ENCODE measurements at regions not wholly inside any gene's neighbourhood (a gene's known extent, or its start where the extent isn't known, plus 50 kb on each side); places are given as distances from the start of the nearest gene placed in this dataset.

DNA sequence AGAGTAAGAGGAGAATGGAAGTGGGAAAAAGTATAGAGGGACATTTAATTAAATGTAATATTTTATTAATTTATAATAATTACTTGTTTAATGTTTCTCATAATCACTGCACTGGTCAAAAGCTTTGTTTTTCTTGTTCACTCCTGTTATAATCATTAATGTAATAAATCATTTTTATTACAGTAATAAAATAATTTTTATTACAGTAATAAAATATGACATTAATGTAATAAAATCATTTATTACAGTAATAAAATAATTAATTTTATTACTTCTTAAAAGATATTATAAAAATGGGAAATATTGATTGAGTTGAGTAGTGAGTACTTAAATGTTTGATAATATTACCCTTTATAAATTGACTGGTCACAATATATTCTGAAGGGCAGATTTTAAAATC lies 181.1 kb upstream of the SOX2 start:
- H3K4me3 Mint-ChIP-seq = no peak overlapping the region

DNA sequence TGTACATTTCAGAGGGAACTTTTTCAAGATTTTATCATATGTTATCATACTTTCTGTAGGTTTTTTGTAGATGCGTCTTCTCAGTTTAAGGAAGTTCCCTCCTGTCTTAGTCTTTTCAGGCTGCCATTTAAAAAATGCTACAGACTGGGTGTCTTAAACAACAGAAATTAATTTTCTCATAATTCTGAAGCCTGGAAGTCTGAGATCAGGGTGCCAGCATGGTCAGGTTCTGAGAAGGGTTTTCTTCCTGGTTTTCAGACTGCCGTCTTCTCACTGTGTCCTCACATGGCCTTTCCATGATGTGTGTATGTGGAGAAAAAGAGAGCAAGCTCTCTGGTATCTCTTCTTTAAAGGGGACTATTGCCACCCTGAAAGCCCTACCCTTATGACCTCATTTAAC lies 189.9 kb upstream of the SOX2 start:
- no peak overlapping the region for H3K27ac ChIP-seq (ENCODE audit: insufficient read depth, low read length, poor library complexity, severe bottlenecking)
- no peak overlapping the region for H3K4me3 ChIP-seq (ENCODE audit: low read depth, low read length)
- H3K27me3 ChIP-seq (ENCODE audit: control insufficient read depth, insufficient read depth, low read length) = no peaks in the 10 kb centered on the region
- Mint-ChIP-seq H3K36me3 (no peaks in the 10 kb centered on the region), H3K27ac (no peak overlapping the region), H3K4me3 (no peak overlapping the region), H3K4me1 (no peaks in the 10 kb centered on the region), H3K27me3 (peaks cover 2% of the 10 kb centered on the region), H3K9me3 (peaks cover 0 to 37% (median 13%) of the 10 kb centered on the region in 7 donors)
- no peaks in the 10 kb centered on the region for H3K4me1 ChIP-seq (ENCODE audit: control insufficient read depth, insufficient read depth, low read length, poor library complexity, severe bottlenecking)
- no peaks in the 10 kb centered on the region for H3K36me3 ChIP-seq (ENCODE audit: control insufficient read depth, insufficient read depth, low read length)
- DNase-seq (no peak), ATAC-seq (ENCODE audit: low read depth in 2 of 2) (no peak)
- H3K9me3 ChIP-seq (ENCODE audit: control insufficient read depth in 2 of 2, low read length in 2 of 2) = peaks cover 0 to 7% of the 10 kb centered on the region in 2 experiments

More for the DNA sequence above, 181.1 kb upstream of the SOX2 start:
- Histone ChIP-seq H3K4me3 (ENCODE audit: low read depth, low read length) (no peak overlapping the region), H3K27me3 (ENCODE audit: control insufficient read depth, insufficient read depth, low read length) (no peaks in the 10 kb centered on the region), H3K9me3 (ENCODE audit: control insufficient read depth in 2 of 2, low read length in 2 of 2) (peaks cover 0 to 2% of the 10 kb centered on the region in 2 experiments), H3K4me1 (ENCODE audit: control insufficient read depth, insufficient read depth, low read length, poor library complexity, severe bottlenecking) (no peaks in the 10 kb centered on the region), H3K36me3 (ENCODE audit: control insufficient read depth, insufficient read depth, low read length) (no peaks in the 10 kb centered on the region), H3K27ac (ENCODE audit: insufficient read depth, low read length, poor library complexity, severe bottlenecking) (no peak overlapping the region)
- Mint-ChIP-seq H3K36me3 (no peaks in the 10 kb centered on the region), H3K9me3 (peaks cover 0 to 19% (median 8%) of the 10 kb centered on the region in 7 donors), H3K4me1 (no peaks in the 10 kb centered on the region), H3K27ac (no peak overlapping the region), H3K27me3 (peaks cover 8% of the 10 kb centered on the region)
- no peak for DNase-seq
- no peak for ATAC-seq (ENCODE audit: low read depth in 2 of 2)

DNA sequence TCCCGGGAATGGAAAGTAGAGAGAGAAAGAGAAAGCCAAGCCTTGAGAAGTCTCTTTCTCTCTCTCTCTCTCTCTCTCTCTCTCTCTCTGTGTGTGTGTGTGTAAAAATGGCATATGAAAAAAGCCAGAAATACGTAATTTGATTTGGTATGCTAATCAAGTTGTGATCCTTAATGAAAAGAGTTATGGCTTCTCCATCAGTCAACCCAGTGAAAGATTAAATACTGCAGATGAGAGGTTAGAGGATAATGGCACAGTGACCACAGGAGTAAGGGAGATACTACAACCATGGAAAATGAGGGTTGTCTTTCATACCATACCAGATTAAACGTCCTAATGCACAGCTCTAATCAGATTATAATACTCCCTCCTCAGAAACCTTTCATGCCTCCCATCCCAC lies 193.5 kb upstream of the SOX2 start:
- no peaks in the 10 kb centered on the region for H3K4me1 ChIP-seq (ENCODE audit: control insufficient read depth, insufficient read depth, low read length, poor library complexity, severe bottlenecking)
- ATAC-seq (ENCODE audit: low read depth in 2 of 2) (no peak), DNase-seq (no peak)
- Mint-ChIP-seq H3K9me3 (peaks cover 0 to 29% (median 10%) of the 10 kb centered on the region in 7 donors), H3K4me1 (no peaks in the 10 kb centered on the region), H3K4me3 (no peak overlapping the region), H3K27ac (no peak overlapping the region), H3K36me3 (no peaks in the 10 kb centered on the region), H3K27me3 (no peaks in the 10 kb centered on the region)
- no peak overlapping the region for H3K4me3 ChIP-seq (ENCODE audit: low read depth, low read length)
- no peaks in the 10 kb centered on the region for H3K36me3 ChIP-seq (ENCODE audit: control insufficient read depth, insufficient read depth, low read length)
- peaks cover 0 to 5% of the 10 kb centered on the region in 2 experiments for H3K9me3 ChIP-seq (ENCODE audit: control insufficient read depth in 2 of 2, low read length in 2 of 2)
- no peak overlapping the region for H3K27ac ChIP-seq (ENCODE audit: insufficient read depth, low read length, poor library complexity, severe bottlenecking)
- no peaks in the 10 kb centered on the region for H3K27me3 ChIP-seq (ENCODE audit: control insufficient read depth, insufficient read depth, low read length)

DNA sequence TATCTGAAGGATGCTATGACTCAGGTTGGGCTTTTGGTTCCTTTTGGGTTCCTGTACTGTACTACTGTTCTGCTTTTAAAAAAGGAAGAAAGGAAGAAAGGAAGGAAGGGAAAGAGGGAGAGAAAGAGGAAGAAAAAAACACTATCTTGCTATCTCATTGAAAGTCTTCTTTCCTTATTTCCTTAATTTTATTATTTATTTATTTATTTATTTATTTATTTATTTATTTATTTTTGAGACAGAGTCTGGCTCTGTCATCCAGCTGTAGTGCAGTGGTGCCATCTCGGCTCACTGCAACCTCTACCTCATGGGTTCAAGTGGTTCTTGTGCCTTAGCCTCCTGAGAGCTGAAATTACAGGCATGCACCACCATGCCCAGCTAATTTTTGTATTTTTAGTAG lies 198.9 kb upstream of the SOX2 start:
- no peak for ATAC-seq (ENCODE audit: low read depth in 2 of 2)
- peaks cover 9 to 43% (median 18%) of the 10 kb centered on the region in 7 donors for H3K9me3 Mint-ChIP-seq
- H3K4me1 Mint-ChIP-seq = no peaks in the 10 kb centered on the region

DNA sequence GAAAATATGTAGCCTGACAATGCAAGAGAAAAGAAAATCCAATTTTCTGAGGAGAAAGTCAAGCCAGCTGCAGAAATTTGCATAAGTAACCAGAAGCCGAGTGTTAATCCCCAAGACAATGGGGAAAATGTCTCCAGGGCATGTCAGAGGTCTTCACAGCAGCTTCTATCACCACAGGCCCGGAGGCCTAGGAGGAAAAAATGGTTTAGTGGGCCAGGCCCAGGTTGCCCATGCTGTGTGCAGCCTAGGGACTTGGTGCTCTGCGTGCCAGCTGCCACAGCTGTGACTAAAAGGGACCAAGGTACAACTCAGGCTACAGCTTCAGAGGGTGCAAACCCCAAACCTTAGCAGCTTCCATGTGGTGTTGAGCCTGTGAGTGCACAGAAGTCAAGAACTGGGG lies 201.2 kb upstream of the SOX2 start:
- no peak for DNase-seq

More for the DNA sequence above, 198.9 kb upstream of the SOX2 start:
- Histone ChIP-seq H3K9me3 (ENCODE audit: control insufficient read depth in 2 of 2, low read length in 2 of 2) (peaks cover 4 to 10% of the 10 kb centered on the region in 2 experiments), H3K4me3 (ENCODE audit: low read depth, low read length) (no peak overlapping the region), H3K4me1 (ENCODE audit: control insufficient read depth, insufficient read depth, low read length, poor library complexity, severe bottlenecking) (no peaks in the 10 kb centered on the region), H3K27me3 (ENCODE audit: control insufficient read depth, insufficient read depth, low read length) (no peaks in the 10 kb centered on the region), H3K36me3 (ENCODE audit: control insufficient read depth, insufficient read depth, low read length) (no peaks in the 10 kb centered on the region), H3K27ac (ENCODE audit: insufficient read depth, low read length, poor library complexity, severe bottlenecking) (no peak overlapping the region)
- DNase-seq = no peak
- Mint-ChIP-seq H3K27me3 (no peaks in the 10 kb centered on the region), H3K27ac (no peak overlapping the region), H3K36me3 (peaks cover 5% of the 10 kb centered on the region), H3K4me3 (no peak overlapping the region)

DNA sequence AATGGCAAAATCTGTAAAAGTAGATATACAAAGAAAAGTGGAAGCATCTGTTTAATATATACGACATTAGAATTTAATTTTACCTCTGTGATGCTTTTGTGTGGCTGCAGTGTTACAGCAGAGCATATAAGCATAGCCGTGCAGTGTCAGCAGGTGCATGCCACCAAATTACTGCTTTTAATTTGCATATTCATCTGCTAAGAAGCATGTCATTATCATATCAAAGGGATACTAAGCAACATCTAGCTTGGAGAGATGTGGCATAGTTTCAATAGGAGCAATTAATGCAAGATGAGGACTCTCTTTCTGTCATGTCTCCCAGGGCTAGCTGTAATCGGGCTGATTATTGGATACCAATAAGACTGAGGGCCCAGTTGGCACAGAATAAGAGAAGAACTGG lies 214.4 kb upstream of the SOX2 start:
- no peaks in the 10 kb centered on the region for H3K4me1 Mint-ChIP-seq
- DNase-seq = no peak
- no peak overlapping the region for H3K4me3 Mint-ChIP-seq
- H3K36me3 ChIP-seq (ENCODE audit: control insufficient read depth, insufficient read depth, low read length) = no peaks in the 10 kb centered on the region
- H3K27ac ChIP-seq (ENCODE audit: insufficient read depth, low read length, poor library complexity, severe bottlenecking) = no peak overlapping the region
- H3K27me3 ChIP-seq (ENCODE audit: control insufficient read depth, insufficient read depth, low read length) = no peaks in the 10 kb centered on the region
- H3K9me3 ChIP-seq (ENCODE audit: control insufficient read depth in 2 of 2, low read length in 2 of 2) = no peaks in the 10 kb centered on the region
- no peaks in the 10 kb centered on the region for H3K36me3 Mint-ChIP-seq
- no peaks in the 10 kb centered on the region for H3K27me3 Mint-ChIP-seq
- no peaks in the 10 kb centered on the region for H3K4me1 ChIP-seq (ENCODE audit: control insufficient read depth, insufficient read depth, low read length, poor library complexity, severe bottlenecking)
- no peak overlapping the region for H3K27ac Mint-ChIP-seq
- peaks cover 0 to 5% (median 0%) of the 10 kb centered on the region in 7 donors for H3K9me3 Mint-ChIP-seq
- ATAC-seq (ENCODE audit: low read depth in 2 of 2) = no peak
- H3K4me3 ChIP-seq (ENCODE audit: low read depth, low read length) = no peak overlapping the region

More for the DNA sequence above, 201.2 kb upstream of the SOX2 start:
- H3K36me3 Mint-ChIP-seq = peaks cover 5% of the 10 kb centered on the region
- H3K4me3 Mint-ChIP-seq = no peak overlapping the region
- no peak overlapping the region for H3K27ac ChIP-seq (ENCODE audit: insufficient read depth, low read length, poor library complexity, severe bottlenecking)
- no peak overlapping the region for H3K4me3 ChIP-seq (ENCODE audit: low read depth, low read length)
- H3K36me3 ChIP-seq (ENCODE audit: control insufficient read depth, insufficient read depth, low read length) = no peaks in the 10 kb centered on the region
- no peak overlapping the region for H3K27ac Mint-ChIP-seq
- no peaks in the 10 kb centered on the region for H3K27me3 Mint-ChIP-seq
- H3K27me3 ChIP-seq (ENCODE audit: control insufficient read depth, insufficient read depth, low read length) = no peaks in the 10 kb centered on the region
- no peaks in the 10 kb centered on the region for H3K4me1 Mint-ChIP-seq
- H3K9me3 ChIP-seq (ENCODE audit: control insufficient read depth in 2 of 2, low read length in 2 of 2) = peaks cover 4 to 12% of the 10 kb centered on the region in 2 experiments
- ATAC-seq (ENCODE audit: low read depth in 2 of 2) = no peak
- H3K9me3 Mint-ChIP-seq = peaks cover 9 to 37% (median 16%) of the 10 kb centered on the region in 7 donors
- H3K4me1 ChIP-seq (ENCODE audit: control insufficient read depth, insufficient read depth, low read length, poor library complexity, severe bottlenecking) = no peaks in the 10 kb centered on the region

DNA sequence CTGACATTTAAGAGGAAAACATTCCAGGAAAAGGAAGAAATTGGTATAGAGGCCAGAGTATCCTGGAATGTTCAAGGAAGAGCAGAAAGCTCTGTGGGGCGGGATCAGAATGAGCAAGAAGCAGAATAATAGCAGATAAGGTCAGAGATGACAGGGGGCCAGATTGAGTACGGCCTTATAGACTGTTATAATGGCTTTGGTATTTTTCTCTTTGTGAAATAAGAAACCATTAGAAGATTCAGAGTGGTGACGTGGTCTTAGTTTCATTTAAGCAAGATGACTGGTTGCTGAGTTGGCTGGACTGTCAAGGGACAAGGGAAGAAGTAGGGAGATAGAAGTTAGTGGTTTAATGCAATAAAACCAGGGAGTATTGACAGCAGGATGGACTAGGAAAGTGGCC lies 218.3 kb upstream of the SOX2 start:
- no peaks in the 10 kb centered on the region for H3K4me1 Mint-ChIP-seq
- H3K36me3 ChIP-seq (ENCODE audit: control insufficient read depth, insufficient read depth, low read length) = no peaks in the 10 kb centered on the region
- DNase-seq (no peak), ATAC-seq (ENCODE audit: low read depth in 2 of 2) (no peak)
- H3K4me3 Mint-ChIP-seq = no peak overlapping the region
- H3K9me3 Mint-ChIP-seq = peaks cover 0 to 19% (median 5%) of the 10 kb centered on the region in 7 donors
- H3K27me3 Mint-ChIP-seq = no peaks in the 10 kb centered on the region
- no peak overlapping the region for H3K27ac ChIP-seq (ENCODE audit: insufficient read depth, low read length, poor library complexity, severe bottlenecking)
- H3K9me3 ChIP-seq (ENCODE audit: control insufficient read depth in 2 of 2, low read length in 2 of 2) = no peaks in the 10 kb centered on the region
- H3K36me3 Mint-ChIP-seq = no peaks in the 10 kb centered on the region
- H3K27me3 ChIP-seq (ENCODE audit: control insufficient read depth, insufficient read depth, low read length) = no peaks in the 10 kb centered on the region
- H3K4me1 ChIP-seq (ENCODE audit: control insufficient read depth, insufficient read depth, low read length, poor library complexity, severe bottlenecking) = no peaks in the 10 kb centered on the region
- no peak overlapping the region for H3K4me3 ChIP-seq (ENCODE audit: low read depth, low read length)
- H3K27ac Mint-ChIP-seq = no peak overlapping the region

DNA sequence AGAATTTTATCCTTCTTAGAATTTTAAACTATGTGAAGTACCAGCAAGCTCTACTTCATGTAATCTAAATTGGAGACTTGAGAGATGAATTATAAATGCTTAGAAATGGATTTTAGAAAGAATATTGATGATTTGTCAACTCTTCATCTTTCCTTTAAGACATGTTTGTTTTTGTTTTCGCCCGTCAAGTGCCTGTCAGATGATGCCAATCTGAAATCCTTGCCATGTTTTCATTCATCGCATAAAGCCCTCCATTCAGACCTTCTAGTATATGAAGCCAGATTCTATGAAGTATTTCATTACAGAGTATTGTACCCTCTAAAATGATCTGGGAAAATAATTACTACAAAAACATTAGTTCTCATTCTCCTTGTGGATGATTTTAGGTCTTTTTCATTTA lies 223.2 kb upstream of the SOX2 start:
- no peaks in the 10 kb centered on the region for H3K4me1 ChIP-seq (ENCODE audit: control insufficient read depth, insufficient read depth, low read length, poor library complexity, severe bottlenecking)
- H3K4me3 Mint-ChIP-seq = no peak overlapping the region
- H3K36me3 Mint-ChIP-seq = no peaks in the 10 kb centered on the region
- no peak for DNase-seq
- H3K9me3 Mint-ChIP-seq = peaks cover 0 to 23% (median 6%) of the 10 kb centered on the region in 7 donors
- H3K4me3 ChIP-seq (ENCODE audit: low read depth, low read length) = no peak overlapping the region
- H3K27me3 Mint-ChIP-seq = no peaks in the 10 kb centered on the region
- H3K27me3 ChIP-seq (ENCODE audit: control insufficient read depth, insufficient read depth, low read length) = no peaks in the 10 kb centered on the region
- no peaks in the 10 kb centered on the region for H3K9me3 ChIP-seq (ENCODE audit: control insufficient read depth in 2 of 2, low read length in 2 of 2)
- no peak for ATAC-seq (ENCODE audit: low read depth in 2 of 2)
- H3K4me1 Mint-ChIP-seq = no peaks in the 10 kb centered on the region
- H3K27ac Mint-ChIP-seq = no peak overlapping the region
- no peak overlapping the region for H3K27ac ChIP-seq (ENCODE audit: insufficient read depth, low read length, poor library complexity, severe bottlenecking)
- no peaks in the 10 kb centered on the region for H3K36me3 ChIP-seq (ENCODE audit: control insufficient read depth, insufficient read depth, low read length)

All from CD4-positive, CD25-positive, alpha-beta regulatory T cell (primary cell).